HG02981 (cell line): ENCODE measurements at regions not wholly inside any gene's neighbourhood (a gene's known extent, or its start where the extent isn't known, plus 50 kb on each side); places are given as distances from the start of the nearest gene placed in this dataset.
"Not testable (repeated sequence)": the region's sequence is repeated elsewhere in the genome, so short reads cannot be mapped to it uniquely, and the experiment has no call there.

ENCODE experiments used
- ATAC-seq: cut with Tn5 transposase; IDR thresholded peaks from one replicate; pipeline ENCODE4 v1.9.1; 2021; ENCODE audit warnings: mild to moderate bottlenecking, moderate library complexity; ENCODE audit not compliant: unreplicated experiment

- ATAC-seq = no peak
Observed at GRCh38 chr4:141518222-141518621, 118.2 kb upstream of the IL15 start.

DNA sequence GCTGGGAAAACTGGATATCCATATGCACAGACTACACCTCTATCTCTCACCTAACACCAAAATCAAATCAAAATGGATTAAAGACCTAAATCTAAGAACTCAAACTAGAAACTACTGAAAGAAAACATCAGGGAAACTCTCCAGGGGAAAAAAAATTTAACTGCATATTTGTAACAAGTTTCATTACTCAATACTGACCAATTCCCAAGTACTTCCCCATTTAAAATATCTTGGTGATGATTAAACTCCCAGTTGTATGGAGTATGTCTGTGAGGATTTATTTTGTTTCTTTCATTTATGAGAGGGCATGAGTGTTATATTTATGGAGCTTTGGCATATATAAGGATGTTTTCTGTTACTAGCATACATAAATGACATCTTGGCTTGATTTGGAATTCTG, 112.3 kb upstream of the IL15 start:
- ATAC-seq = no peak

GRCh38 chr4:141524841-141525240, 111.5 kb upstream of the IL15 start:
- no peak for ATAC-seq

- no peak for ATAC-seq
Observed at GRCh38 chr4:141530627-141531026, 105.8 kb upstream of the IL15 start.

GRCh38 chr4:141534985-141535384, 101.4 kb upstream of the IL15 start:
- ATAC-seq = no peak

- no peak for ATAC-seq
Observed at GRCh38 chr4:141538001-141538400, 98.4 kb upstream of the IL15 start.

GRCh38 chr4:141540643-141541042, 95.7 kb upstream of the IL15 start:
- no peak for ATAC-seq

DNA sequence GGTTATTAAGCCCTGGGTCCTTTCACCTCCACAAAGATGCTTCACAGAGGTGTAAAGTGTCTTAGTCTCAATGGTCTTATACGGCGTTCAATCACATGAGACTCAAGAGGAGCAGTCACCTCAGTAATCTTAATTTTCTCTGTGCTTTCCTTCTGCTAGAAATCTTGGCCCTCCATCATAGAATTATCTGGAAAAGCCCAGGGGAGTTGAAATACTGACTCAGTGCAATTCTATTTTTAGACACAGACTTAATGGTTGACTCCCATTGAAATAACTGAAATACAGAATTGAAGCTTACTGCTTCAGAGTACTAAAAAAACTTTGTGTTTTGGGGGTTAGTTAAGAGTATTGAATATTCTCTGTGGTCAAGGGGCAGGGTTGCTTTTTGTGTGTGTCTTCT, 94.5 kb upstream of the IL15 start:
- no peak for ATAC-seq

DNA sequence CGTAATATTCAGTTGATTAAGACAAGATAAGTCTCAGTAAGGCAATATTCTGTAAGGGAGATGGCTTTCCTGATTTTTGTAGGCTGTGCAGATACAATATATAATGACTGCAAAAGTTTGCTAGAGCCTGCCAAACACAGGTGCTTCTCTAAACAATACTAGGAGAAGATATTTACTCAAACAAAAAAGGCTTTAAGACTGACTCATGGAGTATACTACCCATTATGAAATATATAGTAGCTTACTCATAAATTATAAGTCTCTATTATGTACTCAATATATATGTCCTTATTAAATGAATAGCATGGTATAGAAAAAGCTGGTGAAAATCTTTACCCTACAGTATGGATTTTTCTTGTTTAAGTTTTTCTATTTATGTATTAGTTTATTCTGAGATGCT, 93.2 kb upstream of the IL15 start:
- ATAC-seq = no peak

GRCh38 chr4:141543706-141544105, 92.7 kb upstream of the IL15 start:
- no peak for ATAC-seq

- ATAC-seq = no peak
Observed at GRCh38 chr4:141548791-141549190, 87.6 kb upstream of the IL15 start.

DNA sequence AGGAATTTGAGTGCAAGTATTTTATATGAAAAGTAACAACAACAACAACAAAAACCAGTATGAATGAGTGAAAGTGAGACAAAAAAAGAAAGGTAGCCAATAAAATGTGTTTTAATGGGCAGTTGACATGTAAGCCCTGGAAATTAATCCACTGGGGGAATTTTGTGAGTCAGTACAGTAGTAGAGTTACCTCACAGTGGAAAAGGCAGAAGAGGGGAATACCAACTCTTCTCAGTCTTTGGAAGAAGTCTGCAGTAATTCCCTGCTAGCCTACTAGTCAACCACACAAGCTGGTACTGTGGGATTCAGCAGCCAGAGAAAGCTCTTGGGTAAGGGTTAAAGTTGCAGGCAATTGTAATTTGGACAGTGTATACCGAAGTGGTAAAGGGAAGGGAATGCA, 76.3 kb upstream of the IL15 start:
- ATAC-seq = no peak

- ATAC-seq = no peak
Observed at GRCh38 chr4:141562649-141563048, 73.7 kb upstream of the IL15 start.

- ATAC-seq = no peak
Observed at GRCh38 chr4:141563723-141564122, 72.7 kb upstream of the IL15 start.

GRCh38 chr4:141564961-141565360, 71.4 kb upstream of the IL15 start:
- ATAC-seq = not testable (repeated sequence)

DNA sequence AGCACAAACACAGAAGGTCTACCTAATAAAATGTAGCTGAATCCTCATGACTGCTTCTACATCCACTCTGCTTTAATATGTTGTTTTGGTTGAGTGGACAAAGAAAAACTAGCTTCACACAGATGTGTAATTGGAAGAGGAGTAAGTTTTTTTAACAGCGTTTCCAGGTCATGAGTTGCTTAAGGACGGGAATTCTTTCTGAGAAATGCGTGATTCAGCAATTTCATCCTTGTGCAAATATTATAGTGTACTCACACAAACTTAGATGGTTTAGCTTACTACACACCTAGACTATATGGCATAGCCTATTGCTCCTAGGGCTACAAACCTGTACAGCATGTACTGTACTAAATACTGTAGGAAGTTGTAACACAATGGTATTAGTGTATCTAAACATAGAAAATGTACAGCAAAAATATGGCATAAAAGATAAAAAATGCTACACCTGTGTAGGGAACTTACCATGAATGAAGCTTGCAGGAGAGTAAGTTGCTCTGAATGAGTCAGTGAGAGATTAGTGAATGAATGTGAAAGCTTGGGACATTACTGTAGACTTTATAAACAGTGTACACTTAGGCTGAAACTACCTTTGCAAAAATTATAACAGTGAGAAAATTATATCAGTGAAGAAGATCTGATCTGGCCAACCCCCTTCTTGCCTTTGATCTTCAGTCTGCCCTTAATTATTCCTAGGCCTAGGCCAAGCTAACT, 70.8 kb upstream of the IL15 start:
- no peak for ATAC-seq

DNA sequence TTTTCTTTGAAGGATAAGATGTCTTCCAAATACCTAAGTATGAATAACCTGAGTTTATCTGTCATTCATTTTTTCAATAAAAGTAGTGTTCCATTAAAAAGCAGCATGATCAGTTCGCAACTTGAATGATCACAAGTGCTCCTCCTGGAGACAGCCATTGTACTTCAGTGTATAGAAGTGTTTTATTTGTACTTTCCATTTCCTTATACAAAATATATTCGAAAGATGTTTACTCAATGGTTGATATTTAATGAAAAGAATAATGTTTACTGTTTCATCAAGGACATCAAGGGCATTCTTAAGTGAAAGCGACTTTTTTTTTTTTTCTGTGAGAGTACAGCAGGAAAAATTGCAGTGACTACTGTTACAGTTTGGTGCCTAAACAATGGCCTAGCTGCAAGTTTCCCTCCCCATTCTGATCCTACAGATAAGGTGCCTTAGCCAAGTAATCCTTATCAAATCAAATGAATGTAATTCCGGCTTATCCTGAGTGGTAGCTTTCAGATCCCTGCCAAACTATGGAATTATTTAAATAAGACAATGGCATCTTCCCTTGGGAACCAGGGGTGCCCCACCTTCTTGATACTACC, 69.0 kb upstream of the IL15 start:
- ATAC-seq = no peak

DNA sequence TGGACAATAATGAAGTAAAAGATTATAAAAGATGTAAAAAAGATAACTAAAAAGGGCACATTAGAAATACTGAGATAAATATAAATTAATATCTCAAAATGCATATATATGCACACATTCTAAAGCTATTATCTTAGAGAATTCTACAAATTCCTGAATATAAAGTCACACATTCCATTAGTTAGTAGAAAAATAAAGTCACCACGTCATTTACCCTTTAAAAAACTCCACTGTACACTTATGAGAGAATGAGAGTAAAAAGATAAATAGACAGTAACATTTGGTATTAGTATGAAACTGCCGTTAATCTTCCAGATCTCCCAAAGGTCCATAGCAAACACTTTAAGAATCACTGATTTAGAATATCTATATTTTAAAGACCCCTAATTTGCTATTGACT, 67.2 kb upstream of the IL15 start:
- ATAC-seq = no peak

DNA sequence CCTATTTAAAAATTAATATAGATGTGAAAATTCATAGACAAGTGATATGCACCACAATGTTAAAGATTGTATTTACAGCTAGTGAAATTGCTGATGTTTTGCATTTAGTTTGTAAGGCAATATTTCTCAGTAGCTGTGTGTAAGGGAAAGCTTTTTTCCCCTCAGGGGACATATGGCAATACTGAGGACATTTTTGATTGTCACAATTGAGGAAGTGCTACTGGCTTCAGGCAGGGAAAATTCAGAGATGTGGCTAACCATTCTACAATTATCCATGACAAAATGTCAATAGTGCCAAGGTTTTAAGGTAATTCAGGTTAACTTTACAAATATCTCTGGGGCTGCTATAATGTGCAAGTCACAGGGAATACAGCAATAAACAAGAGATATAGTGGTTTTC, 66.1 kb upstream of the IL15 start:
- no peak for ATAC-seq

DNA sequence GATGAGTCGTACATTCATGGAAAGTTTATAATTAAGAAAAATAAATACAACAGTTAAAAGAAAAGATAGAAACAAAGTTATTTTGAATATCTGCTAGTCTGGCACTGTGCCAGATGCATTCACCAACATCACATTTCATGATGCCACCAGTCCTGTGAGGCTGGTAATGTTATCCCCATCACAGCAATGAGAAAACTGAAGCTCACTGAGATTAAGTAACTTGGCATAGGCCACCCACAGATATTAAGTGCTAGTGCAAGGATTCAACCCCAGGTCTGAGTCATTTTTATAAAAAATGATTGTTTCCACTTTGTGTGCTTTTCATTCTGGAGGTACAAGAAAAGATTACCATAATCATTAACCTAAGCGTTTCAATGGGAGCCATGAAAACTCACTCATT, 65.0 kb upstream of the IL15 start:
- no peak for ATAC-seq

GRCh38 chr4:141571793-141572192, 64.6 kb upstream of the IL15 start:
- no peak for ATAC-seq

GRCh38 chr4:141573678-141574077, 62.7 kb upstream of the IL15 start:
- ATAC-seq = no peak

DNA sequence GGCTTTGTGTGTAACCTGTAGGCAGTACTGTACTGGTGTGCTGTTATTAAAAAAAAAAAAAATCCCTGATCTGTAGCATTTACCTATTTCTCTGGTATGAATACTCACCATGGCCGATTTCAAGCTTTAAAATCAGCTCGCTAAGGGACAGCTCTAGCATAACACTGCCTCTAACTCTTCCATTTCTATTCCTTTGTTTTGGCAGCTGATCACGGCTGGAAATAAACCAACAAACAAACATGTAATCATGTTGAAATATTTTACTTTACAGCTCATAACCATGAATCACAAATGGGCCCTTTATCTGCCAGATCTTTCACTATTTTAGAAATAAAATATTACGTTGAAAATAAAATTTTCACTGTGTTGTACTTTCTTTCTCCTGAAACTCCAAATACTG, 60.5 kb upstream of the IL15 start:
- ATAC-seq = no peak
